ENCODE measurements at regions not wholly inside any gene's neighbourhood (a gene's known extent, or its start where the extent isn't known, plus 50 kb on each side); places are given as distances from the start of the nearest gene placed in this dataset.

DNA sequence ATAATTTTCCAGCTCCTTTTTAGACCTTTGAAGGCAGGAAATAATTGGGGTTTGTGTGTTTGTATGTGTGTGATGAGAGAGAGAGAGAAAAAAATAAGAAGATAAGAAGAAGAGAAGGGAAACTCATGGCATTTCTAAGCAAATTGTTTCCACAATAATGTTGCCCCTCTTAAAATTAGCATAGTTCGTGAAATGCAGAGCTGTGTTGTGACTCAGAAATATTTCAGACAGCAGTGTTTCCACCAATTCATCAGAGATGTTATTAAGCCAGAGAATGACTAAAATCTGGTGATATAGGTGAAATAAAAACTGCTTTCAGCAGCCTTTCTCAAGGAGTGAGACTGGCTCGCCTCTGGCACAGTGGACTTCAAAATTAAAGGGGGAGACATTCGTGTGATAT lies 65.9 kb upstream of the ARHGAP5 start:
- TF ChIP-seq ESRRG (CRISPR knock-in tag; IDR thresholded peaks at IDR 0.05) (no peak), TOX (CRISPR knock-in tag; IDR thresholded peaks at IDR 0.05; ENCODE audit: borderline replicate concordance) (no peak), CREB5 (CRISPR knock-in tag; IDR thresholded peaks at IDR 0.05; ENCODE audit: low read depth) (no peak), OSR1 (CRISPR knock-in tag; IDR thresholded peaks at IDR 0.05) (no peak), ZNF565 (CRISPR knock-in tag; conservative IDR thresholded peaks at IDR 0.05; ENCODE audit: low read depth) (no peak), GLIS3 (CRISPR knock-in tag; IDR thresholded peaks at IDR 0.05) (no peak), CSRNP3 (CRISPR knock-in tag; IDR thresholded peaks at IDR 0.05) (no peak), ZNF70 (CRISPR knock-in tag; IDR thresholded peaks at IDR 0.05) (no peak)
- ATAC-seq, result peak; percentile 34; the same call in 1 of the 3 replicates

GRCh38 chr14:32012062-32012461 lies 65.0 kb upstream of the ARHGAP5 start:
- no peak for ATAC-seq
- no peak for TF ChIP-seq ZFP30 (CRISPR knock-in tag; IDR thresholded peaks at IDR 0.05)
- no peak for TF ChIP-seq ESRRG (CRISPR knock-in tag; IDR thresholded peaks at IDR 0.05)
- TF ChIP-seq ISL1 (CRISPR knock-in tag; IDR thresholded peaks at IDR 0.05), result peak; percentile 47
- no peak for TF ChIP-seq OSR1 (CRISPR knock-in tag; IDR thresholded peaks at IDR 0.05)

GRCh38 chr14:32012571-32012970 lies 64.5 kb upstream of the ARHGAP5 start:
- TF ChIP-seq CSRNP3 (CRISPR knock-in tag; IDR thresholded peaks at IDR 0.05), result no peak
- TF ChIP-seq BACH2 (CRISPR knock-in tag; IDR thresholded peaks at IDR 0.05; ENCODE audit: borderline replicate concordance), result no peak
- TF ChIP-seq ISL1 (CRISPR knock-in tag; IDR thresholded peaks at IDR 0.05), result no peak
- TF ChIP-seq ZFP30 (CRISPR knock-in tag; IDR thresholded peaks at IDR 0.05), result no peak
- no peak for TF ChIP-seq SNAI2 (CRISPR knock-in tag; IDR thresholded peaks at IDR 0.05)
- no peak for TF ChIP-seq GLIS3 (CRISPR knock-in tag; IDR thresholded peaks at IDR 0.05)
- TF ChIP-seq CSDC2 (CRISPR knock-in tag; IDR thresholded peaks at IDR 0.05), result no peak
- TF ChIP-seq ZC3H10 (CRISPR knock-in tag; IDR thresholded peaks at IDR 0.05), result no peak
- TF ChIP-seq PPARA (CRISPR knock-in tag; IDR thresholded peaks at IDR 0.05; ENCODE audit: borderline replicate concordance), result no peak
- ATAC-seq, result no peak

- no peak for TF ChIP-seq ARNTL (CRISPR knock-in tag; IDR thresholded peaks at IDR 0.05; ENCODE audit: borderline replicate concordance, low read depth)
- TF ChIP-seq ISL1 (CRISPR knock-in tag; IDR thresholded peaks at IDR 0.05), result no peak
- no peak for TF ChIP-seq CSDC2 (CRISPR knock-in tag; IDR thresholded peaks at IDR 0.05)
Observed at GRCh38 chr14:32013083-32013482, 64.0 kb upstream of the ARHGAP5 start.

DNA sequence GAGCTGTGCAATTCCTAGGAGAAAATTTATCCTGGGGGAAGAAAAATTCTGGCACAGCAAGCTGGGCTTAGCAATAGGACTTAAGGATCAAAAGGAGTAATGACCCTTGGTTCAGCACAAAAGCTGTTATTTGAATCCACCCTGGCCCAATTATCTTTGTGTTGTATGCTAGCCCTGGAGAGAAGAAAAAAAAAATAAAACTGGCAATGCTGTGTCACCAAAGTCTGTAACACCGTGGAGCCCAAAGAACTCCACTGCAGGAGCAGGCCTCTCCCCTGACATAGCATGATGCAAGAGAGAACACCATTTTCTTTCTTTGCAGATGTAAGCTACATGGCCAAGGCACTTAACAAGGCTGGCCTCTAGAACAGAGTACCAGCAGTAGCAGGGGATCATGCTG lies 63.0 kb upstream of the ARHGAP5 start:
- TF ChIP-seq GLIS3 (CRISPR knock-in tag; IDR thresholded peaks at IDR 0.05) (no peak), ZNF565 (CRISPR knock-in tag; conservative IDR thresholded peaks at IDR 0.05; ENCODE audit: low read depth) (no peak), ZFP30 (CRISPR knock-in tag; IDR thresholded peaks at IDR 0.05) (no peak), ISL1 (CRISPR knock-in tag; IDR thresholded peaks at IDR 0.05) (no peak), SNAI2 (CRISPR knock-in tag; IDR thresholded peaks at IDR 0.05) (no peak), CSRNP3 (CRISPR knock-in tag; IDR thresholded peaks at IDR 0.05) (no peak), TCF4 (CRISPR knock-in tag; IDR thresholded peaks at IDR 0.05; ENCODE audit: borderline replicate concordance) (no peak), RARB (CRISPR knock-in tag; IDR thresholded peaks at IDR 0.05) (no peak), BACH2 (CRISPR knock-in tag; IDR thresholded peaks at IDR 0.05; ENCODE audit: borderline replicate concordance) (no peak), PATZ1 (CRISPR knock-in tag; IDR thresholded peaks at IDR 0.05; ENCODE audit: borderline replicate concordance) (no peak), CSDC2 (CRISPR knock-in tag; IDR thresholded peaks at IDR 0.05) (no peak), ZNF8 (CRISPR knock-in tag; IDR thresholded peaks at IDR 0.05) (no peak), ARNTL (CRISPR knock-in tag; IDR thresholded peaks at IDR 0.05; ENCODE audit: borderline replicate concordance, low read depth) (no peak), ZFP3 (CRISPR knock-in tag; IDR thresholded peaks at IDR 0.05) (no peak), TOX (CRISPR knock-in tag; IDR thresholded peaks at IDR 0.05; ENCODE audit: borderline replicate concordance) (no peak), PPARA (CRISPR knock-in tag; IDR thresholded peaks at IDR 0.05; ENCODE audit: borderline replicate concordance) (no peak)
- no peak for ATAC-seq

More at GRCh38 chr14:32013083-32013482, 64.0 kb upstream of the ARHGAP5 start:
- 0 out of 3 replicates have a peak, but pooled peaks have one; percentile 26 for ATAC-seq
